ENCODE measurements at regions not wholly inside any gene's neighbourhood (a gene's known extent, or its start where the extent isn't known, plus 50 kb on each side); places are given as distances from the start of the nearest gene placed in this dataset.
"Not testable (repeated sequence)": the region's sequence is repeated elsewhere in the genome, so short reads cannot be mapped to it uniquely, and the experiment has no call there.

GRCh38 chr3:159654183-159655134 lies 334.2 kb upstream of the IL12A start:
- no peak for DNase-seq (ENCODE audit: low read depth in 2 of 2)

DNA sequence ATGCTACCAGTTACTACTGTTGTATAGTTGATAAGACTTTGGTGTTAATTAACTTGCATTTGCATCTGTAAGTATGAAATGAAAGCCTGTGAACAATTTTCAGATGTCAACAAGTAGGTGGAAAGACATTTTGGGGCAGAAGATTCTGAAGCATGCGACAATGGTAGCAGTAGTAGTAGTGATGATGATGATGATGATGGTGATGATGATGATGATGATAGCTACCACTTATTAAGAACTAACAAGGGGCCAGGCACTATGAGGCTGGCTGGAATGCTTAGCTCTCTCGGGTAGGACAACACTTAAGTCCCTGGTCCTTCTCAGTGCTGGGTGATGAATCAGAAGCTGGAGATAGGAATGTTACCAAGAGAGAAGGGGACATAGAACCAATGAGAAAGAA lies 333.4 kb upstream of the IL12A start:
- DNase-seq (ENCODE audit: low read depth in 2 of 2), result no peak

DNA sequence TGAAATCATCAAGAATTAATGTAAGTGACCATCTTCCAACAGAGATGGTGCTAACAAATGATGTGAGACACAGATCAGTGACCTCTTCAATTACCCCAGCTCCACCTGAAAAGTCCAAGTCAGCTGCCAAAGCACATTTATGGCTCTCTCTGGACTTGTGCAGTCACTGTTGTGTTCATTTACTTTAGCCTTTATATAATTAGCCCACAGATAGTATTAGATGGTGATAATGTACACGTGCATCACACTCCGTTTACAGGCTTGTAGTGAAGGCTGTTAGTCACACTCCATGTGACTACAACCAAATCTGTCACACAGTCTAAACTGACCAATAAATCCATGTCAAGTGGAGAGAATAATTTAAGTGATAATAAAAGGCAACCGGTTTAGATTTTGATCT lies 331.5 kb upstream of the IL12A start:
- no peak for DNase-seq (ENCODE audit: low read depth in 2 of 2)

DNA sequence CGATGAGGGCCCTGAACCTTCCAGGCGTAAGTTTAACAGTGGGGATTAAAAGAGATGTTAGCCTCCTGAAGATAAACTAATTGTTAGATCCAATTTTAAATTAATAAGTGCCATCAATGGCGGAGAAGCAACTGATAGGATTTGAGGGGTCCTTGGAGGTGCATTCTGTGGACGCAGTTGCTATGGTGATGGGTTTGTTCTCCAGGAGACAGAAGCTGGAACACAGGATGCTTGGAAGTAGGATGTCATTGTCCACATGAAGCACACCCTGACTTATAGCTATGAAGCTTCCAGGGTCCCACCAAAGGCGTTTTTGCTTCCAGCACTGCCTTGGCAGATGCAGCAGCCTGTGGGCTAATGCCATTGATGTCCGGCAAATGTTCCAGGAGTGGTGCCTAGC lies 331.0 kb upstream of the IL12A start:
- no peak for DNase-seq (ENCODE audit: low read depth in 2 of 2)

GRCh38 chr3:159660326-159660725 lies 328.3 kb upstream of the IL12A start:
- no peak for DNase-seq (ENCODE audit: low read depth in 2 of 2)

GRCh38 chr3:159660901-159661300 lies 327.7 kb upstream of the IL12A start:
- no peak for DNase-seq (ENCODE audit: low read depth in 2 of 2)

DNA sequence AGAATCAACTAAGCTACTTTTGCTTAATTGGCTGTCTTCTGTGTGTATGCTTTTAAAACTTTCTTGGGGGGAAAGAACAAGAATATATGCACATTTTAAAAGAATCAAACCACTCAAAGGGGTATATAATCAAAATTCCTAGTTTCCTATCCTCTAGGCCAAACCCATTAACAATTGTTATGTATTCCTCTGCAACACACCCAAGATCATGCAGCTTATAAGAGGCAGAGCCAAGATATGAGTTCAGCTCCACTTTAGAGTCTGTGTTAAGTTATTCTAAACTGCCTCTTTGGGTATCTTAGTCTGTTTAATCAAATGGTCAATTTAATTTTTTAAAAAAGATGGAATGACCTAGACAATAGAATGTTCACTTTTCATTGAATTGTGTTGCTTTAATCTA lies 326.1 kb upstream of the IL12A start:
- DNase-seq (ENCODE audit: low read depth in 2 of 2), result no peak

DNA sequence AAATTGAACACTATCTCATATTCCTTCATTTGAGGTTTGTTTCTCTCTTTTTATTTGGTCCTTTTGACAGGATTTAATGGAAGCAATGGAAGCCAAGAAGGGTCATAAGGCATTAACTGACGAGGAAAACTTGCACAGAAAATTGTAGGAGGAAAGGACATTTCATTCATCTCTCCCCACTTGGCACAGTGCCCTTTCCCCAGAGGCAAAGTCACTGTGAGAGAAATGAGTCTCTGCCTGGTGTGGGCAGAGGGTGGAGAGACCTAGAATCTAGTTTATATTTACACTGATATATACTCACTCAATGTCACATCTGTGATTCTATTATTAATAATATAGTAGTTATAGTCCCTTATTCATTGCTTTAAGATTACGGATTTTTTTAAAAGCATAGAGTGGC lies 324.6 kb upstream of the IL12A start:
- no peak for DNase-seq (ENCODE audit: low read depth in 2 of 2)

- no peak for DNase-seq (ENCODE audit: low read depth in 2 of 2)
Observed at GRCh38 chr3:159664653-159665052, 324.0 kb upstream of the IL12A start.

- DNase-seq (ENCODE audit: low read depth in 2 of 2), result no peak
Observed at GRCh38 chr3:159667261-159667660, 321.4 kb upstream of the IL12A start.

DNA sequence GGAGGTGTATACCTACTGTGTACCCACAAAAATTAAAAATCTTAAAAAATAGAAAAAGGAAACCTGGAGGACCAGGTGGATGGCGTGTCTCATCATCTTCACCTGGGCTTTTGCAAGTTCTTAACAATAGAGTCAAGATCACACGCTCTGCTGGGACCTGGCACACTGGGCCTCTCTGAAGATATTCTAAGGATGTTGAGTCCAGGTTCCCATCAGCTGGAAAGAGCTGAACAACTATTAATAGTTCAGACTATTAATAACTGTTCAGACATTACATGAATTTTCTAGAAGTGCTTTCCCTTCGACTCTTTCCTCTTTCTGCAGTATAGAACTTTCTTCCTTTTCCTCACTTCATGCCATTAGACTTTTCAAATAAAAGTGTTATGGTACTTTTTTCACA lies 320.2 kb upstream of the IL12A start:
- no peak for DNase-seq (ENCODE audit: low read depth in 2 of 2)

- DNase-seq (ENCODE audit: low read depth in 2 of 2), result no peak
Observed at GRCh38 chr3:159668990-159669476, 319.6 kb upstream of the IL12A start.

DNA sequence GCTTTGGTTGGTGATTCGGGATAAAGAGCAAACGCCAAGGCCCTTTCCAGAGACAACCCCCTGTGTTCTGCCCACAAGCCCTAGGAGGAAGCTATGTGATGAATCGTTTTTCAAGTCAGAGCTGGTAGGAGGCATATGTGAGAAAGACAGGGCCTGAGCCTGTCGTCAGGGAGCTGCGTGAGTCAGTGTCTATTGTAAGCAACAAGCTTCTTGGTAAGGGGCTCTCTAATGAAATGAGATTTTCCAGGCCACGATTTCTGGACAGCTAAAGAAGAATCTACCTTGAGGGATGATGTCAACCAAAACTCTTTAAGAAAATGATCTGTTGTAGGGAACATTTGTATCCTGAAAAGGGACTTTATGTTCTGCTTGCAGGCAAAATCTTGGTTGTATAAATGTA lies 318.9 kb upstream of the IL12A start:
- no peak for DNase-seq (ENCODE audit: low read depth in 2 of 2)

- no peak for DNase-seq (ENCODE audit: low read depth in 2 of 2)
Observed at GRCh38 chr3:159672728-159673688, 315.6 kb upstream of the IL12A start.

- DNase-seq (ENCODE audit: low read depth in 2 of 2), result no peak
Observed at GRCh38 chr3:159674583-159674982, 314.1 kb upstream of the IL12A start.

GRCh38 chr3:159675285-159675684 lies 313.4 kb upstream of the IL12A start:
- DNase-seq (ENCODE audit: low read depth in 2 of 2), result no peak

DNA sequence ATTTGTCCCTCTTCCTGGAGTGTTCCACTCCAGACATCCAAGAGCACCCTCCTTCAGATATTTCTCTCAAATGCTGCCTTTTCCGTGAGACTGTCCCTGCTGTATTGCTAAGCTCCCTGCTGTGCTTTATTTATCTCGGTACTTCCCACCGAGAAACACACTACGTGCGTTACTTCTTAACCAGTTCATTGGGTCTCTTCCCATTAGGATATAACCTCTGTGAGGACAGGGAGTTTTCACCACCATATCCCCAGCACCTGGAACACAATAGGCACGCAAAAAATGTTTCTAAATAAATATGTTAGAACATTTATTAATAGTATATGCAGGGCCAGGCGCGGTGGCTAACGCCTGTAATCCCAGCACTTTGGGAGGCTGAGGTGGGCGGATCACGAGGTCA lies 308.7 kb upstream of the IL12A start:
- DNase-seq (ENCODE audit: low read depth in 2 of 2), result no peak

GRCh38 chr3:159681717-159682116 lies 306.9 kb upstream of the IL12A start:
- DNase-seq (ENCODE audit: low read depth in 2 of 2), result not testable (repeated sequence)

GRCh38 chr3:159685801-159686200 lies 302.8 kb upstream of the IL12A start:
- DNase-seq (ENCODE audit: low read depth in 2 of 2), result no peak

GRCh38 chr3:159693226-159693625 lies 295.4 kb upstream of the IL12A start:
- DNase-seq (ENCODE audit: low read depth in 2 of 2), result no peak

DNA sequence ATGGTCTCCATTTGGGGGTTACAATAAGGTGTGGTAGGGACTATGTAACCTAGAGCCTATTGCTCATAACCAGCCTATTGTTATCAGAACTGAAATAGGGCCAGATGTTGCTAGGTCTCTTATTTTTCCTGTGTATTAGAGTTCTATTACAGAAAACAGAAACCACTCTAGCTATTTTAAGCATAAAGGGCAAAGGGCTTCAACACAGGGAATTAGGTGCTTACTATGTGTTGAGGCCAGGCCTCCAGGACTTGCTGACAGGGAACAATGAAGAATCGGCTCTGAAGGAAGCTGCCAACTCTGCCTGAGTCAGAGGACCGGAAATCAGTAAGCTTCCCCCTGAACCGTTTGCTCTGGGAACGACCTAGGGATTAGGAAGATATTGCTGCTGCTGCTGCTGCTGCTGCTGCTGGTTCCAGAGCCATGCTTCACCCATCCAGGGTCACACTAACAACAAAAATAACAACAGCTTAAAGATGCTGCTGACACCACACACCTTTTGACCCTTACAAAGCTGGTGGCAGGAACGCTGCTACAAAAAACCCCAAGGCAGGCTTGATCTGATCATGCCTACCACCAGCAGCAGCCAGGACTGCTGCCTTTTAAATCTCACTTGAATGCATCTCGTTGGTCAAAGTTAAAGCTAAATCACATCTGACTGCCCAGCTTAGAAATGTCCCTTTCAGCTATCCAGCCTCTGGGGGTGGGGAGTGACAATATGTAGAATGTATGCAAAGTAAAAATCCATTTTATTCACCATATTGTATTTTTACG lies 276.9 kb upstream of the IL12A start:
- no peak for DNase-seq (ENCODE audit: low read depth in 2 of 2)

GRCh38 chr3:159721324-159721723 lies 267.3 kb upstream of the IL12A start:
- no peak for DNase-seq (ENCODE audit: low read depth in 2 of 2)

Data from stimulated activated CD8-positive, alpha-beta memory T cell treated with anti-CD3 and anti-CD28 coated beads, Interleukin-15, amount 100 ng/mL, for 48 hours (primary cell).